Activated naive CD4-positive, alpha-beta T cell treated with anti-CD3 and anti-CD28 coated beads, Interleukin-2, amount 50 U/mL, for 24 hours (primary cell): ENCODE measurements at regions not wholly inside any gene's neighbourhood (a gene's known extent, or its start where the extent isn't known, plus 50 kb on each side); places are given as distances from the start of the nearest gene placed in this dataset.

ENCODE experiments used
- H3K27ac Mint-ChIP-seq: one replicate; pipeline ENCODE4 v1.8.0; 2021; ENCODE audit warnings: mild to moderate bottlenecking, mixed read lengths
- H3K27me3 Mint-ChIP-seq: one replicate; pipeline ENCODE4 v1.8.0; 2021; ENCODE audit warnings: mixed read lengths
- H3K36me3 Mint-ChIP-seq: one replicate; pipeline ENCODE4 v1.8.0; 2021; ENCODE audit warnings: mixed read lengths
- H3K4me1 Mint-ChIP-seq: one replicate; pipeline ENCODE4 v1.8.0; 2021; ENCODE audit warnings: mixed read lengths
- H3K4me3 Mint-ChIP-seq: one replicate; pipeline ENCODE4 v1.8.0; 2021; ENCODE audit warnings: mild to moderate bottlenecking, mixed read lengths
- H3K9me3 Mint-ChIP-seq: one replicate; pipeline ENCODE4 v1.8.0; 2021; ENCODE audit warnings: mixed read lengths

DNA sequence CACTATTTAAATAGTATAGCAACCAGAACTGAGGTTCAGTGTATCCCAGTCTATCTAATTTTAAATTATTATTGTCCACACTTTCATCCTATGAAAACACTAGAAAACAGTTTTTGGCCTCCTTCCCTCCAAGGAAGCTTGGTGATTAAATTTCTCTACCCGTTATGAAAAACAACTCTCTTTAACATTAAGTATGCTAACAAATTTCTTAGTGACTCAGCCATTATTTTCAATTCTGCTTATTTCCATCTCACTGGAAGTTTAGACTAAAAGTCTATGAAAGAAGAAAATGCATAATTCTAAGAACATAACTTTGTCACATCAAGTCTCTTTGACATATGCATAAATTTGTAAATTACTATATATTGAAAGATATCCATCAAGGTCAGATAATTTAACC is 185.2 kb downstream of the NSUN3 start:
- Mint-ChIP-seq H3K36me3 (no peaks in the 10 kb centered on the region), H3K4me1 (no peaks in the 10 kb centered on the region), H3K9me3 (no peaks in the 10 kb centered on the region), H3K27ac (no peak overlapping the region), H3K27me3 (peaks cover 16% of the 10 kb centered on the region), H3K4me3 (no peak overlapping the region)

GRCh38 chr3:94249491-94250079 is 186.7 kb downstream of the NSUN3 start:
- Mint-ChIP-seq H3K27me3 (peaks cover 18% of the 10 kb centered on the region), H3K27ac (no peak overlapping the region), H3K4me3 (no peak overlapping the region), H3K4me1 (no peaks in the 10 kb centered on the region), H3K9me3 (no peaks in the 10 kb centered on the region), H3K36me3 (no peaks in the 10 kb centered on the region)

- H3K36me3 Mint-ChIP-seq: no peaks in the 10 kb centered on the region
- peaks cover 18% of the 10 kb centered on the region for H3K27me3 Mint-ChIP-seq
- no peak overlapping the region for H3K4me3 Mint-ChIP-seq
- no peak overlapping the region for H3K27ac Mint-ChIP-seq
- no peaks in the 10 kb centered on the region for H3K4me1 Mint-ChIP-seq
- no peaks in the 10 kb centered on the region for H3K9me3 Mint-ChIP-seq
Measured at GRCh38 chr3:94251566-94251965, 188.7 kb downstream of the NSUN3 start.

- H3K4me1 Mint-ChIP-seq: no peaks in the 10 kb centered on the region
- no peak overlapping the region for H3K27ac Mint-ChIP-seq
- no peak overlapping the region for H3K4me3 Mint-ChIP-seq
- H3K9me3 Mint-ChIP-seq: no peaks in the 10 kb centered on the region
- H3K27me3 Mint-ChIP-seq: peaks cover 16% of the 10 kb centered on the region
- H3K36me3 Mint-ChIP-seq: no peaks in the 10 kb centered on the region
Measured at GRCh38 chr3:94252316-94252715, 189.5 kb downstream of the NSUN3 start.

DNA sequence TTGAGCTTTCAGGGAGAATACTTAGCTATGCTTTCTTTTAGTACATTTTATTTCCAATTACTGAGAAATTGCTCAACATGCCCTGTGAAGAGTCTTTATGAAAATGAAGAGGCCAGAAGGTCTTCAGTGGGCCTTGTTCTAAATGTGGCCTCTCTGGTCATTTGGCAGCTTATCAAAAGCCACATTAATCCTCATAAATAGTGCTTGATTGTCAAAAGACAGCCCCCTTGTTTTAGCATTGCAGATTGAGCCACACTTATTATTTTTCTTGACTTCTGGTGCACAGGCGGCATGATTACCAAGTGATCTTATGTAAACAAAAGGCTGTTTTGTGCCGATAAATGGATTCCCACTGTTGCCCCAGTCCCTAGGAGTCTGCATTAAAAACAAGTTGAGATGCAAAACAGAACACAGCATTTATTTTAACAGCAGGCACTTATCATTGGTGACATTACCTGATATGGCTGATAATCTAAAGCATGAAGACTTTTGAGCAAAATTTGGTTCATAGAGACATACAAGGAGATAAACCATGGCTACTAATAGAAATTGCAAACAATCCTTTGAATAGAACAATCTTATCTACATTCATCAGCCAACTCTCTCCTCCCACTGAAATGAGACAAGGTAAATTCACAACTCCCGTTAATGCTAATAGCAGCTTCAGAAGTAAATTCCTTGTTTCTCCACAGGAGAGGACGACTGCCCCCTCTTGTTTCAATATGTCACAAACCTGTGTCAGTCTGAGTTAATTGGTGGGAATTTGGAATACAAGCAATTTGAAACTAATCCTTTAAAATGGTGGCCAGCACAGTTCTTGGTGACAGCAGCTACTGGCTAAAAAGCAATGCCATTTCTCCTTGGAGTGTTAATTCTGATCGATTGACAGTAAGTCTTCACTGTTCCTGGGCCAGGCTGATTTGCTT is 194.3 kb downstream of the NSUN3 start:
- H3K4me1 Mint-ChIP-seq: no peaks in the 10 kb centered on the region
- H3K4me3 Mint-ChIP-seq: no peak overlapping the region
- no peaks in the 10 kb centered on the region for H3K9me3 Mint-ChIP-seq
- no peaks in the 10 kb centered on the region for H3K36me3 Mint-ChIP-seq
- H3K27me3 Mint-ChIP-seq: peaks cover 2% of the 10 kb centered on the region
- H3K27ac Mint-ChIP-seq: no peak overlapping the region

GRCh38 chr3:94258851-94259250 is 196.0 kb downstream of the NSUN3 start:
- H3K4me3 Mint-ChIP-seq: no peak overlapping the region

GRCh38 chr3:94259291-94259690 is 196.4 kb downstream of the NSUN3 start:
- no peaks in the 10 kb centered on the region for H3K27me3 Mint-ChIP-seq
- no peak overlapping the region for H3K27ac Mint-ChIP-seq
- H3K9me3 Mint-ChIP-seq: no peaks in the 10 kb centered on the region
- H3K4me3 Mint-ChIP-seq: no peak overlapping the region
- no peaks in the 10 kb centered on the region for H3K36me3 Mint-ChIP-seq
- no peaks in the 10 kb centered on the region for H3K4me1 Mint-ChIP-seq

More at GRCh38 chr3:94258851-94259250, 196.0 kb downstream of the NSUN3 start:
- Mint-ChIP-seq H3K4me1 (no peaks in the 10 kb centered on the region), H3K9me3 (no peaks in the 10 kb centered on the region), H3K36me3 (no peaks in the 10 kb centered on the region), H3K27me3 (no peaks in the 10 kb centered on the region), H3K27ac (no peak overlapping the region)

DNA sequence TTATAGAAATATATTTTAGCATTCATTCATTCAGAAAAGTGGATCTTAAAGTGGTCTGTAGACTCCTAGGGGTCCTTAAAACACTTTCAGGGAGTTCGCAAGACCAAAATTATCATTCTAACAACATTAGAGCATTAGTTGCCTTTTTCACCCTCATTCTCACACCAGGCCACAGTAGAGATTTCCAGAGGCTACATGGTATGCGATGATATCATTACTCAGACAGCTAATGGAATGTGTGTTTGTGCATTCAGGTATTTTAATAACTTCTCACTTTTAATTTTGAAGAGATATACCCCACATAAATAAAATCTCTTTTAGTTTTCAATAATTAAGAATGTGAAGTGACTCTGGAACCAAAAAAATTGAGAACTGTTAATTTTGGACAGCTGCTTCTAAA is 206.9 kb downstream of the NSUN3 start:
- Mint-ChIP-seq H3K27me3 (no peaks in the 10 kb centered on the region), H3K36me3 (no peaks in the 10 kb centered on the region), H3K4me1 (no peaks in the 10 kb centered on the region), H3K27ac (no peak overlapping the region), H3K9me3 (peaks cover 5% of the 10 kb centered on the region), H3K4me3 (no peak overlapping the region)

DNA sequence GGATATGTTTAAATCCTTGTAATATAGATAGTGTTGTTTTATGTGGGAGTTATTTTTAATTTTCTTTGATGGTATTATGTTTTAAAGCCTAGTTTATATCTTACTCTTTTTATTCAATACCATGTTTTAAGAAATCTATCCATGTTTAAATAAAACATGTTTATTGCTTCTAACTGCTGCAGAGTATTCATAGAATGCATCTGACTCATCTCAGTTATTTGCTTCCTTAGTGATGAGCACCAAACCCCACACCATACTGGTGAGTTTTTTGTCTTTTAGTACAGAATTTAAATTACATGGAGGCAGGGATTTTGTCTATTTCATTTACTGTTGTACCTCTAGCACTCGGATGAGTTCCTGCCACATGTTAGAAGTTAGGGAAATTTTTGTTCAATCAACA is 209.2 kb downstream of the NSUN3 start:
- no peak overlapping the region for H3K4me3 Mint-ChIP-seq
- H3K9me3 Mint-ChIP-seq: peaks cover 5% of the 10 kb centered on the region
- no peaks in the 10 kb centered on the region for H3K27me3 Mint-ChIP-seq
- no peaks in the 10 kb centered on the region for H3K36me3 Mint-ChIP-seq
- no peak overlapping the region for H3K27ac Mint-ChIP-seq
- H3K4me1 Mint-ChIP-seq: no peaks in the 10 kb centered on the region

GRCh38 chr3:94280958-94281357 is 218.1 kb downstream of the NSUN3 start:
- H3K36me3 Mint-ChIP-seq: no peaks in the 10 kb centered on the region
- H3K27ac Mint-ChIP-seq: no peak overlapping the region
- peaks cover 4% of the 10 kb centered on the region for H3K9me3 Mint-ChIP-seq
- H3K4me1 Mint-ChIP-seq: no peaks in the 10 kb centered on the region
- H3K4me3 Mint-ChIP-seq: no peak overlapping the region
- H3K27me3 Mint-ChIP-seq: peaks cover 4% of the 10 kb centered on the region

DNA sequence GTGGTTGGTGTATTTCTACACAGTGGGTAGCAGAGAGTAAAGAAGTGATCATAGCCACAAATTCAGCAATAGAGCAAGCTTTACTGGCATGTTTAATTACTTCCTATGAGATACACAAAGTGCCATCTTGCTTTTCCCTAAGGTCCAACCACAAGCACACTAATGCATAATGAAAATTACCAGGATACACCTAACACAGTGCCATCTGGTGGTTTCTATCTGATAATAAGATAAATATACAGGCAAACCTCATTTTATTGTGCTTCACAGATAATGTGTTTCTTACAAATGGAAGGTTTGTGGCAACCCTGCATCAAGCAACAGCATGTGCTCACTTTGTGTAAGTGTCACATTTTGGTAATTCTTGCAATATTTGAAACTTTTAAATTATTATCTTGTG is 223.0 kb downstream of the NSUN3 start:
- no peak overlapping the region for H3K4me3 Mint-ChIP-seq
- H3K9me3 Mint-ChIP-seq: peaks cover 4% of the 10 kb centered on the region
- H3K36me3 Mint-ChIP-seq: no peaks in the 10 kb centered on the region
- peaks cover 4% of the 10 kb centered on the region for H3K27me3 Mint-ChIP-seq
- H3K27ac Mint-ChIP-seq: no peak overlapping the region
- no peaks in the 10 kb centered on the region for H3K4me1 Mint-ChIP-seq

- Mint-ChIP-seq H3K4me3 (no peak overlapping the region), H3K36me3 (no peaks in the 10 kb centered on the region), H3K9me3 (no peaks in the 10 kb centered on the region)
Measured at GRCh38 chr3:94291686-94292085, 228.8 kb downstream of the NSUN3 start.

GRCh38 chr3:94292151-94292550 is 229.3 kb downstream of the NSUN3 start:
- Mint-ChIP-seq H3K9me3 (no peaks in the 10 kb centered on the region), H3K36me3 (no peaks in the 10 kb centered on the region), H3K27me3 (no peaks in the 10 kb centered on the region), H3K4me1 (no peaks in the 10 kb centered on the region), H3K27ac (no peak overlapping the region), H3K4me3 (no peak overlapping the region)

More at GRCh38 chr3:94291686-94292085, 228.8 kb downstream of the NSUN3 start:
- H3K27ac Mint-ChIP-seq: no peak overlapping the region
- H3K27me3 Mint-ChIP-seq: no peaks in the 10 kb centered on the region
- H3K4me1 Mint-ChIP-seq: no peaks in the 10 kb centered on the region

DNA sequence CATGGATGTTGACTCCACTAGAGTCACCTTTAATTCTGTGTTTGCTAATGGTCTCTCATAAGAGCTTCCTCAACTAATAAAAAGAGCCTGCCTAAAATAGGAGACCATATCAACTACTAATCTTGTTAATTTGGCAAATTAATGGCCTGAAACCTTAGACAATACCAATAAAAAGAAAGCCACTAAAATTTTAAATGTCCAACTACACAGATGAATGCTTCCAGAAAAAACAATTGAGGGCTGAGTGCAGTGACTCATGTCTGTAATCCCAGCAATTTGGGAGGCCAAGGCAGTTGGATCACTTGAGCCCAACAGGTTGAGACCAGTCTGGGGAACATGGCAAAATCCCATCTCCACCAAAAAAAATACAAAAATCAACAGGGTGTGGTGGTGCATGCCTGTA is 230.9 kb downstream of the NSUN3 start:
- no peaks in the 10 kb centered on the region for H3K4me1 Mint-ChIP-seq
- H3K27me3 Mint-ChIP-seq: no peaks in the 10 kb centered on the region
- H3K27ac Mint-ChIP-seq: no peak overlapping the region
- no peak overlapping the region for H3K4me3 Mint-ChIP-seq
- H3K36me3 Mint-ChIP-seq: no peaks in the 10 kb centered on the region
- H3K9me3 Mint-ChIP-seq: no peaks in the 10 kb centered on the region

DNA sequence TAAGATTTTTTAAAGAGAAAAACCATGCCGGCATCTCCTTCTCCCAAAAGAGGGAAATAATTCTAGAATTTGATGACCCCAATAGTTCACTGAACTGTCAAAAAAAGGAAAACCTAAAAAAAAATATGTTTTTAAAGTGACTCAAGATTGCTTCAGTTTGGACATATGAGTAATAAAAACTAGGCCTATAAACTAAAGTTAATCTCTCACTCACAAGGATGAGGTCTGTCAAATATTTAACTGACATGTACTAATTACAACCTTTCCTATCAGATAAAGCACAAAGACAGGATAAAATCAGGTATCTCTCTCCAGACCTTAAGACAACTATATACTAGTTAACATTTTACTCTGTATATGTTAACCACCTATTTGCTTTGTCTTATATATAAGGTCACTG is 231.9 kb downstream of the NSUN3 start:
- Mint-ChIP-seq H3K27ac (no peak overlapping the region), H3K4me1 (no peaks in the 10 kb centered on the region)

DNA sequence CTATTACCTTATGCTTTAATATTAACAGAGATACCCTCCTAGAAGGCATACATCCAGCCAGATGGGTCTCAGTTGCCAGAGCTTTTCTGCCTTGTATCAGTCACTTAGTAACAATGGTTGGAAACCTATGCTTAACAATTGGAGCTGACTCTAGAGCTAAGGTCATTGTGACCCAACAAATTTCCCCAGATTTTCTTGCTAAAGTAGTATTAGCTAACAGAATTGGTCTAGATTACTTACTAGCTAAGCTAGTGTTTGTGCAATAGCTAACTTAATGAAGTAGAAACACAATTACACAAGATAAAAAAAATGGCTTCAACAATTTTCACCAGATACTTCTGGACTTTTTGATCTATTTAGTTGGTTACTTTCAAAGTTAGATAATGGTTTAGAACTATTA is 236.9 kb downstream of the NSUN3 start:
- Mint-ChIP-seq H3K4me1 (no peaks in the 10 kb centered on the region), H3K4me3 (no peak overlapping the region), H3K27ac (no peak overlapping the region), H3K36me3 (no peaks in the 10 kb centered on the region), H3K9me3 (no peaks in the 10 kb centered on the region), H3K27me3 (no peaks in the 10 kb centered on the region)

More for the DNA sequence above, 231.9 kb downstream of the NSUN3 start:
- H3K4me3 Mint-ChIP-seq: no peak overlapping the region
- H3K27me3 Mint-ChIP-seq: no peaks in the 10 kb centered on the region
- no peaks in the 10 kb centered on the region for H3K9me3 Mint-ChIP-seq
- no peaks in the 10 kb centered on the region for H3K36me3 Mint-ChIP-seq
